Fibroblast of lung (primary cell): ENCODE measurements at regions not wholly inside any gene's neighbourhood (a gene's known extent, or its start where the extent isn't known, plus 50 kb on each side); places are given as distances from the start of the nearest gene placed in this dataset.

Experiments used
- DNase-seq, 2 donors: peaks; one replicate each; pipeline versions ENCODE4 v3.0.0 to v3.0.0-alpha.2; 2010; ENCODE audit warnings: low read depth in 2 of 2
- H2AFZ ChIP-seq: 2 replicates; pipeline ENCODE4 v1.5.1; 2012; ENCODE audit warnings: low read length, control low read depth, inconsistent platforms
- H3K27ac ChIP-seq: 2 replicates; pipeline ENCODE4 v1.5.1; 2011; ENCODE audit warnings: low read length, control low read depth; ENCODE audit not compliant: insufficient read depth
- H3K27me3 ChIP-seq: 2 replicates; pipeline ENCODE4 v1.5.1; 2011; ENCODE audit warnings: mild to moderate bottlenecking, low read length; ENCODE audit not compliant: control insufficient read depth, insufficient read depth
- H3K36me3 ChIP-seq: 2 replicates; pipeline ENCODE4 v1.5.1; 2011; ENCODE audit warnings: low read length; ENCODE audit not compliant: control insufficient read depth, insufficient read depth
- H3K4me1 ChIP-seq: 2 replicates; pipeline ENCODE4 v1.5.1; 2011; ENCODE audit warnings: low read length; ENCODE audit not compliant: control insufficient read depth, insufficient read depth; ENCODE audit errors: extremely low read depth
- H3K4me2 ChIP-seq: 2 replicates; pipeline ENCODE4 v1.5.1; 2011; ENCODE audit warnings: low read length, control low read depth; ENCODE audit not compliant: insufficient read depth; ENCODE audit errors: extremely low read depth
- H3K4me3 ChIP-seq, 4 experiments: fragments of 200-600 bp in 1 of 4; sonication (generic) in 1 of 4; replicated peaks in 1 of 4; 2 replicates each; pipeline ENCODE4 v1.5.1; 2011 to 2016; ENCODE audit warnings: low read length in 4 of 4, low read depth in 3 of 4, mild to moderate bottlenecking in 3 of 4, control low read depth in 2 of 4, inconsistent platforms in 1 of 4, mixed read lengths in 1 of 4; ENCODE audit not compliant: insufficient read depth in 1 of 4; ENCODE audit errors: control extremely low read depth in 1 of 4
- H3K79me2 ChIP-seq: 2 replicates; pipeline ENCODE4 v1.5.1; 2012; ENCODE audit warnings: mild to moderate bottlenecking, low read length, inconsistent platforms; ENCODE audit not compliant: control insufficient read depth, insufficient read depth
- H3K9ac ChIP-seq: 2 replicates; pipeline ENCODE4 v1.5.1; 2011; ENCODE audit warnings: mild to moderate bottlenecking, low read length, control low read depth; ENCODE audit not compliant: insufficient read depth
- H3K9me3 ChIP-seq: 2 replicates; pipeline ENCODE4 v1.5.1; 2012; ENCODE audit warnings: low read depth, low read length; ENCODE audit not compliant: control insufficient read depth, insufficient read depth
- H4K20me1 ChIP-seq: 2 replicates; pipeline ENCODE4 v1.5.1; 2011; ENCODE audit warnings: low read length; ENCODE audit not compliant: control insufficient read depth, insufficient read depth; ENCODE audit errors: extremely low read depth
- CTCF ChIP-seq, 2 donors: IDR thresholded peaks in 1 of 2; conservative IDR thresholded peaks in 1 of 2; 1 replicate in 1 of 2; 2 replicates in 1 of 2; pipeline ENCODE4 v1.5.1; 2011 to 2012; ENCODE audit warnings: low read length in 2 of 2, control low read depth in 1 of 2, inconsistent platforms in 1 of 2, low read depth in 1 of 2, mild to moderate bottlenecking in 1 of 2
- EZH2 ChIP-seq: IDR thresholded peaks from 2 replicates; pipeline ENCODE4 v1.5.1; 2012; ENCODE audit warnings: low read length, control low read depth, mild to moderate bottlenecking; ENCODE audit errors: missing control alignments

GRCh38 chr1:221874285-221875003 is 132.6 kb upstream of the DUSP10 start:
- TF ChIP-seq CTCF (conservative IDR thresholded peaks at IDR 0.05 in 1 of 2, IDR thresholded peaks at IDR 0.05 in 1 of 2; ENCODE audit: low read depth in 1 of 2, low read length in 2 of 2) (no peak), EZH2 (no peak)
- H3K4me3 ChIP-seq, result no peak overlapping the region
- H4K20me1 ChIP-seq, result no peaks in the 10 kb centered on the region
- H3K9ac ChIP-seq, result no peak overlapping the region
- peak; percentile 22 to 76 for DNase-seq
- H3K79me2 ChIP-seq, result no peaks in the 10 kb centered on the region
- H2AFZ ChIP-seq, result peak overlapping the region; percentile 43
- peaks cover 21% of the 10 kb centered on the region for H3K4me1 ChIP-seq
- peak overlapping the region; percentile 23 for H3K4me2 ChIP-seq
- H3K27ac ChIP-seq, result peak overlapping the region; percentile 66
- H3K27me3 ChIP-seq, result no peaks in the 10 kb centered on the region
- H3K36me3 ChIP-seq, result no peaks in the 10 kb centered on the region
- H3K9me3 ChIP-seq, result no peaks in the 10 kb centered on the region

GRCh38 chr1:221873673-221874072 is 131.8 kb upstream of the DUSP10 start:
- H3K27ac ChIP-seq, result peak overlapping the region; percentile 66
- H2AFZ ChIP-seq, result no peak overlapping the region
- no peaks in the 10 kb centered on the region for H3K9me3 ChIP-seq
- H4K20me1 ChIP-seq, result no peaks in the 10 kb centered on the region
- TF ChIP-seq EZH2 (no peak), CTCF (conservative IDR thresholded peaks at IDR 0.05 in 1 of 2, IDR thresholded peaks at IDR 0.05 in 1 of 2; ENCODE audit: low read depth in 1 of 2, low read length in 2 of 2) (no peak)
- no peak overlapping the region for H3K4me2 ChIP-seq
- no peaks in the 10 kb centered on the region for H3K36me3 ChIP-seq
- no peaks in the 10 kb centered on the region for H3K27me3 ChIP-seq
- no peak overlapping the region for H3K4me3 ChIP-seq
- DNase-seq, result no peak
- H3K4me1 ChIP-seq, result peaks cover 20% of the 10 kb centered on the region
- no peak overlapping the region for H3K9ac ChIP-seq
- no peaks in the 10 kb centered on the region for H3K79me2 ChIP-seq

GRCh38 chr1:221871056-221871455 is 129.2 kb upstream of the DUSP10 start:
- no peak overlapping the region for H3K9ac ChIP-seq
- H3K27ac ChIP-seq, result no peak overlapping the region
- DNase-seq, result no peak
- H3K79me2 ChIP-seq, result no peaks in the 10 kb centered on the region
- H4K20me1 ChIP-seq, result no peaks in the 10 kb centered on the region
- H2AFZ ChIP-seq, result no peak overlapping the region
- no peak overlapping the region for H3K4me3 ChIP-seq
- H3K36me3 ChIP-seq, result no peaks in the 10 kb centered on the region
- no peaks in the 10 kb centered on the region for H3K27me3 ChIP-seq
- peaks cover 23% of the 10 kb centered on the region for H3K4me1 ChIP-seq
- H3K9me3 ChIP-seq, result no peaks in the 10 kb centered on the region
- no peak overlapping the region for H3K4me2 ChIP-seq
- TF ChIP-seq CTCF (conservative IDR thresholded peaks at IDR 0.05 in 1 of 2, IDR thresholded peaks at IDR 0.05 in 1 of 2; ENCODE audit: low read depth in 1 of 2, low read length in 2 of 2), result no peak
- TF ChIP-seq EZH2, result no peak
